GM10266 (cell line): ENCODE measurements at regions not wholly inside any gene's neighbourhood (a gene's known extent, or its start where the extent isn't known, plus 50 kb on each side); places are given as distances from the start of the nearest gene placed in this dataset.

ENCODE experiments used
- DNase-seq: peaks from one replicate; pipeline ENCODE4 v3.0.0; 2012; ENCODE audit errors: extremely low spot score
- TF ChIP-seq, protein P1 (sequence below): IDR thresholded peaks from 2 replicates; pipeline ENCODE4 v1.5.1; 2012; ENCODE audit warnings: mild to moderate bottlenecking, low read depth; ENCODE audit not compliant: control insufficient read depth, insufficient read depth; ENCODE audit errors: missing control alignments

DNA sequence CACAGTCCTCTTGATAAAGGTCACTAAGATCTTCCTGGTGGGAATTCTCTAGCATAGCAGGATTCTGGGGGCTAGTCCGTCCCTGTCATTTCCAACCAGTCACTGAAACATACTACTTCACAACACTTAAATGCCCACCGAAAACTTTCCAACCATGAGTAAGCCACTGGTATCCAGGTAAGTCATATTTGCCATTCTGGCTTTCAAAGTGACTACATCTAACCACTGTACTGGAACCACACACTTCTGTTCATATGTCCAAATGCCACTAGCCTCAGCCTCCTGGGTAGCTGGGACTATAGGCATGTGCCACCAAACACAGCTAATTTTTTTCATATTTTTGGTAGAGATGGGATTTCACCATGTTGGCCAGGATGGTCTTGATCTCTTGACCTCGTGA lies 64.3 kb upstream of the VANGL1 start:
- no peak for DNase-seq
- TF ChIP-seq, protein P1, sequence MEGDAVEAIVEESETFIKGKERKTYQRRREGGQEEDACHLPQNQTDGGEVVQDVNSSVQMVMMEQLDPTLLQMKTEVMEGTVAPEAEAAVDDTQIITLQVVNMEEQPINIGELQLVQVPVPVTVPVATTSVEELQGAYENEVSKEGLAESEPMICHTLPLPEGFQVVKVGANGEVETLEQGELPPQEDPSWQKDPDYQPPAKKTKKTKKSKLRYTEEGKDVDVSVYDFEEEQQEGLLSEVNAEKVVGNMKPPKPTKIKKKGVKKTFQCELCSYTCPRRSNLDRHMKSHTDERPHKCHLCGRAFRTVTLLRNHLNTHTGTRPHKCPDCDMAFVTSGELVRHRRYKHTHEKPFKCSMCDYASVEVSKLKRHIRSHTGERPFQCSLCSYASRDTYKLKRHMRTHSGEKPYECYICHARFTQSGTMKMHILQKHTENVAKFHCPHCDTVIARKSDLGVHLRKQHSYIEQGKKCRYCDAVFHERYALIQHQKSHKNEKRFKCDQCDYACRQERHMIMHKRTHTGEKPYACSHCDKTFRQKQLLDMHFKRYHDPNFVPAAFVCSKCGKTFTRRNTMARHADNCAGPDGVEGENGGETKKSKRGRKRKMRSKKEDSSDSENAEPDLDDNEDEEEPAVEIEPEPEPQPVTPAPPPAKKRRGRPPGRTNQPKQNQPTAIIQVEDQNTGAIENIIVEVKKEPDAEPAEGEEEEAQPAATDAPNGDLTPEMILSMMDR: no peak

DNA sequence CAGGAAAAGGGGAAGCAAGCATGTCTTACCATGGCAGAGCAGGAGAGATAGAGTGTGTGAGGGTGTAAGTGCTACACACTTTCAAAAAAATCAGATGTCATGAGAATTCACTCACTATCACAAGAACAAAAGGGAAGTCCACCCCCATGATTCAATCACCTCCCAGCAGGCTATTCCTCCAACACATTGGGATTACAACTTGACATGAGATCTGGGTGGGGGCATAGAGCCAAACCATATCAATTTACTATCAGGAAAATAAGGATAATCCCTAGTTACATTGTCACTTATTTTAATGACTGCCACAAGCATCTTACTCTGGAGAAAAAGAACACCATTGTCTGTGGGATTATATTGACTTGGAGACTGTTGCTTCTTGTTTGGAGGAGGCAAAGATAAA lies 66.1 kb upstream of the VANGL1 start:
- no peak for DNase-seq
- TF ChIP-seq, protein P1: no peak

DNA sequence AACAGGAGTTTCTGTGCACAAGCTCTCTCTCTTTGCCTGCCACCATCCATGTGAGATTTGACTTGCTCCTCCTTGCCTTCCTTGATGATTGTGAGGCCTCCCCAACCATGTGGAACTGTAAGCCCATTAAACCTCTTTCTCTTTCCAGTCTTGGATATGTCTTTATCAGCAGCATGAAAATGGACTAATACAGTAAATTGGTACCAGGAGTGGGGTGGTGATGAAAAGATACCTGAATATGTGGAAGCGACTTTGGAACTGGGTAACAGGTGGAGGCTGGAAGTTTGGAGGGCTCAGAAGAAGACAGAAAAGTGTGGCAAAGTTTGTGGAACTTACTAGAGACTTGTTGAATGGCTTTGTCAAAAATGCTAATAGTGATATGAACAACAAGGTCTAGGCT lies 69.1 kb upstream of the VANGL1 start:
- TF ChIP-seq, protein P1: no peak
- no peak for DNase-seq

DNA sequence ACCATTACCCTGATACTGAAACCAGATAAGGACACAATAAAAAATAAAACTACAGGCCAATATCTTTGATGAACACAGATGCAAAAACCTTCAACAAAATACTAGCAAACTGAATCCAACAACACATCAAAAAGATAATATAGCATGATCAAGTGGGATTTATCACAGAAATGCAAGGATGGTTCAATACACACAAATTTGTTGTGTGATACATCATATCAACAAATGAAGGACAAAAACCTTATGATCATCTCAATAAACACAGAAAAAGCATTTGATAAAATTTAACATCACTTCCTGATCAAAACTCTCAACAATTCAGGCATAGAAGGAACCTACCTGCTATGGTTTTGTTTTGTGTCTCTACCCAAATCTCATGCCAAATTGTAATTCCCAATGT lies 74.3 kb upstream of the VANGL1 start:
- TF ChIP-seq, protein P1: no peak
- DNase-seq: no peak

DNA sequence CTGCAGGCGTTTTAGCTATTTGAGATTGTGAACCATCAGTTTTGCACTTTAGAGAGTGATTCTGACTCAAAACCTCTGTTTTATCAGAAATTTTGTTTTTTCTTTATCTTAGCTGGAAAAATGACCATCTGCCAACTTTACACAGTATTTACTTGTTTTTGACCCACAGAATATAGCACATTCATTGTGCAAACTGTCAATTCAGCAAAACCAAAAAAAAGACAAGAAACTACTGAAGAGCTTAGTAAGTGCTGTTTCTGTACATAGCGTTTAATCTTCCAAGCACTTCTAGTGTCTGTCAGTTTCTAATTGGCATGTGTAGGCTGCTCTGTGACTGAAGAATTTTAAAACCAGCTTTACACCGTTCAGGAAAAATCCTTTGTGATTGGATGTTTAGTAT lies 76.0 kb upstream of the VANGL1 start:
- DNase-seq: no peak
- TF ChIP-seq, protein P1: no peak

DNA sequence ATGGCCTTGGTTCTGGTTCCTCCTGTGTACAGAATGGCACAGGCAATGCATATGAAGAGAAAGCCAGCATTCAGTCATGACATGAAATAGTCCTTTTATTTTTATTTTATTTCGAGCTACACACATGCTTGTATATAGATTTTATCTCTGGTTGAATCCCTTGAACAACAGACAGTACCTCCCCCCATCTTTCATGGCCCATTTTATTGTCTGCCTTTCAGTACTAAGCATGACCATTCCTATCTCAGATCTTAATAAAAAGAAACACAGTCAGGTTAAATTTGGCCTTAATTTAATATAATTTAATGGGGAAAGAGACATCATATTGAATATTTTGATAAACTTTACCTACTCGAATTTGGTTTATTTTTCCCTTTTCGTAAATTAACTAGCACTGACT lies 76.4 kb upstream of the VANGL1 start:
- DNase-seq: no peak
- TF ChIP-seq, protein P1: no peak

DNA sequence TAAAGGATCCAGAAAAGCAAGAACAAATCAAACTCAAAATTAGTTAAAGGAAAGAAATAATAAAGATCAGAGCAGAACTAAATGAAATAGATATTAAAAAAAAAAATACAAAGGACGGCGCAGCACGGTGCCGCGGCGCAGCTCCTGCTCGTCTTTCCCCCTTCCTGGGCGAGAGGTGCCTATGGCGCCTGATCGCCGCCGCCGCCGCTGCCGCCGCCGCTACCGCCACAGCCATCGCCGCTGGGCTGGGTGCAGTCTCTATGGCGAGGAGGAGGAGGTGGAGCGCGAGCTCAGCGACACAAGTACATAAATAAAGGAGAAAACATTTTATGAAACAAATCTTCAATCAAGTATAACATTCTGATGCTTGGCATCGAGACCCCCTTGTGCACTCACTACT lies 77.6 kb upstream of the VANGL1 start:
- TF ChIP-seq, protein P1: no peak
- DNase-seq: no peak

DNA sequence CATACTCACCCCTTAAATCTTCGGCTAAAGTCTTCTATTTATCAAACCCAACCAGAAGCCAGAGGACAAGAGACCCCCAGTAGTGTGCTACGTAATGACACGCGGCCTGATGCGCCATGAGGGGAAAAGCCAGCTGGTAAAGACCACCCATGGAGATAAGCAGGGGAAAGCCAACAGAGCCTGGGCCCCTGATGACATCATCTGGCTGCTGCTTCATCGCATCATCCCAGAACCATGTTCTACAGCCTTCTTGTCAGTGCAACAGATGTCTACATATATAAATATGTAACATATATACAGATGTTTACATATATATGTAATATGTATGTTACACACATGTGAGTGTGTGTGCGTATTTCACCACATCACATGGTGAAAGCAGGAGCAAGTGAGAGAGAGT lies 81.7 kb upstream of the VANGL1 start:
- no peak for DNase-seq
- TF ChIP-seq, protein P1: no peak
